Stomach (tissue), 8 donors: ENCODE measurements at regions not wholly inside any gene's neighbourhood (a gene's known extent, or its start where the extent isn't known, plus 50 kb on each side); places are given as distances from the start of the nearest gene placed in this dataset.
A peak's percentile ranks its signal among the peaks of the same experiment; 100 is the strongest.

Source experiments
- DNase-seq, 2 donors: peaks; one replicate each; pipeline versions ENCODE4 v3.0.0 to v3.0.0-alpha.2; 2013 to 2019
- H3K27ac ChIP-seq, 5 donors: fragments of 200-600 bp in 4 of 5; sonication (generic) in 4 of 5; one replicate each; pipeline ENCODE4 v1.5.1; 2013 to 2019; ENCODE audit warnings: mild to moderate bottlenecking in 1 of 5, moderate library complexity in 1 of 5
- H3K27me3 ChIP-seq, 3 donors: fragments of 200-600 bp; sonication (generic); one replicate each; pipeline ENCODE4 v1.5.1; 2017 to 2019; ENCODE audit warnings: mixed run types in 1 of 3
- H3K36me3 ChIP-seq, 4 donors: fragments of 200-600 bp; sonication (generic); 1 replicate in 3 of 4; 2 replicates in 1 of 4; pipeline ENCODE4 v1.5.1; 2016 to 2019
- H3K4me1 ChIP-seq, 4 donors: fragments of 200-600 bp; sonication (generic); one replicate each; pipeline ENCODE4 v1.5.1; 2016 to 2019
- H3K4me3 ChIP-seq, 4 donors: fragments of 200-600 bp; sonication (generic) in 3 of 4; one replicate each; pipeline ENCODE4 v1.5.1; 2016 to 2019; ENCODE audit warnings: mild to moderate bottlenecking in 1 of 4
- H3K9me3 ChIP-seq, 4 donors: fragments of 200-600 bp; sonication (generic); one replicate each; pipeline ENCODE4 v1.5.1; 2016 to 2019
- CTCF ChIP-seq, 7 experiments: fragments of 450-650 bp in 4 of 7; fragments of 200-600 bp in 3 of 7; sonication (generic) in 3 of 7; IDR thresholded peaks; one replicate each; pipeline ENCODE4 v1.5.1; 2016 to 2019; ENCODE audit warnings: antibody characterized with exemption in 7 of 7, control low read depth in 2 of 7, mild to moderate bottlenecking in 1 of 7
- EP300 ChIP-seq: sonication (generic); formaldehyde crosslinking; IDR thresholded peaks from one replicate; pipeline ENCODE4 v1.6.1; 2017; ENCODE audit warnings: antibody characterized with exemption
- POLR2A ChIP-seq, 4 donors: fragments of 450-650 bp; IDR thresholded peaks; one replicate each; pipeline ENCODE4 v1.6.1; 2016; ENCODE audit warnings: antibody characterized with exemption in 4 of 4, control low read depth in 2 of 4, mild to moderate bottlenecking in 1 of 4, moderate library complexity in 1 of 4
- POLR2AphosphoS5 ChIP-seq, 3 donors: sonication (generic); formaldehyde crosslinking; IDR thresholded peaks; one replicate each; pipeline ENCODE4 v1.6.1; 2016; ENCODE audit warnings: antibody characterized with exemption in 3 of 3
- WGBS, 5 donors: extraction: QIAGEN DNeasy Blood & Tissue Kit in 3 of 5; methylation state at CpG; one replicate each; pipeline versions ENCODE4 v1.1.5 to v1.1.7; 2013 to 2018; 5-methylcytosine and 5-hydroxymethylcytosine counted together
- intact Hi-C: fragments of 100-400 bp; cut with DNase I; formaldehyde crosslinking; loops from one replicate; pipeline ENCODE4 v1.15.1; 2023; ENCODE audit warnings: low total_unique reads
- donor health status: healthy with polysubstance abuse.
- donor health status: Bipolar disorder and iron deficiency.
- donor health status: healthy.

GRCh38 chr4:152104901-152105357, 344.1 kb upstream of the GATB start:
- Histone ChIP-seq H3K4me1 (peaks cover 0 to 84% (median 51%) of the 10 kb centered on the region in 4 donors), H3K27me3 (no peaks in the 10 kb centered on the region), H3K27ac (peak overlapping the region in 1 of 5 donors; percentile 58), H3K9me3 (no peaks in the 10 kb centered on the region), H3K36me3 (no peaks in the 10 kb centered on the region), H3K4me3 (no peak overlapping the region)
- TF ChIP-seq POLR2A (IDR thresholded peaks at IDR 0.05) = no peak
- no peak for TF ChIP-seq CTCF (IDR thresholded peaks at IDR 0.05)
- no peak for TF ChIP-seq EP300
- DNase-seq = no peak
- 72 to 79% (median 75%) methylated on average over 9 of the region's 9 CpGs for WGBS, 5 donors
- intact Hi-C loops = no loop called here

- H3K36me3 ChIP-seq = no peaks in the 10 kb centered on the region
- no peaks in the 10 kb centered on the region for H3K9me3 ChIP-seq
- 86 to 94% (median 93%) methylated on average over 8 of the region's 8 CpGs for WGBS, 5 donors
- intact Hi-C loops = no loop called here
- DNase-seq = no peak
- H3K4me3 ChIP-seq = no peak overlapping the region
- H3K27ac ChIP-seq = peak overlapping the region in 1 of 5 donors; percentile 4
- TF ChIP-seq POLR2A (IDR thresholded peaks at IDR 0.05) (no peak), POLR2AphosphoS5 (IDR thresholded peaks at IDR 0.05) (no peak), EP300 (no peak), CTCF (IDR thresholded peaks at IDR 0.05) (no peak)
- no peaks in the 10 kb centered on the region for H3K27me3 ChIP-seq
- H3K4me1 ChIP-seq = peaks cover 0 to 78% (median 48%) of the 10 kb centered on the region in 4 donors
Measured at GRCh38 chr4:152104356-152104755, 343.5 kb upstream of the GATB start.

- Histone ChIP-seq H3K4me3 (no peak overlapping the region), H3K4me1 (peaks cover 0 to 69% (median 44%) of the 10 kb centered on the region in 4 donors), H3K9me3 (no peaks in the 10 kb centered on the region), H3K27me3 (no peaks in the 10 kb centered on the region), H3K36me3 (no peaks in the 10 kb centered on the region), H3K27ac (peak overlapping the region in 3 of 5 donors; percentile 53 to 62 (median 59))
- intact Hi-C loops = no loop called here
- DNase-seq = no peak
- no peak for TF ChIP-seq EP300
- no peak for TF ChIP-seq CTCF (IDR thresholded peaks at IDR 0.05)
- TF ChIP-seq POLR2AphosphoS5 (IDR thresholded peaks at IDR 0.05) = no peak
- TF ChIP-seq POLR2A (IDR thresholded peaks at IDR 0.05) = no peak
- 71 to 78% (median 76%) methylated on average over 8 of the region's 8 CpGs for WGBS, 5 donors
Measured at GRCh38 chr4:152103181-152103901, 342.5 kb upstream of the GATB start.

- H3K4me1 ChIP-seq = peaks cover 0 to 62% (median 41%) of the 10 kb centered on the region in 4 donors
- intact Hi-C loops = no loop called here
- H3K36me3 ChIP-seq = no peaks in the 10 kb centered on the region
- H3K27me3 ChIP-seq = no peaks in the 10 kb centered on the region
- TF ChIP-seq POLR2A (IDR thresholded peaks at IDR 0.05) (no peak), EP300 (no peak), CTCF (IDR thresholded peaks at IDR 0.05) (no peak), POLR2AphosphoS5 (IDR thresholded peaks at IDR 0.05) (no peak)
- no peak for DNase-seq
- peak overlapping the region in 4 of 5 donors; percentile 23 to 62 (median 56) for H3K27ac ChIP-seq
- H3K9me3 ChIP-seq = no peaks in the 10 kb centered on the region
- no peak overlapping the region for H3K4me3 ChIP-seq
- WGBS, 5 donors = 72 to 91% (median 91%) methylated on average over 5 of the region's 5 CpGs
Measured at GRCh38 chr4:152102436-152103000, 341.7 kb upstream of the GATB start.
